ENCODE measurements at regions not wholly inside any gene's neighbourhood (a gene's known extent, or its start where the extent isn't known, plus 50 kb on each side); places are given as distances from the start of the nearest gene placed in this dataset.

GRCh38 chr4:3836406-3836755, 70.2 kb downstream of the ADRA2C start:
- Histone ChIP-seq H3K9me2 (replicated peaks; ENCODE audit: insufficient read depth) (no peaks in the 10 kb centered on the region), H4K20me1 (ENCODE audit: insufficient read depth, poor library complexity, severe bottlenecking) (no peaks in the 10 kb centered on the region), H3K27me3 (peaks cover 5% of the 10 kb centered on the region), H2AFZ (no peak overlapping the region), H3K9me3 (ENCODE audit: low read depth) (no peaks in the 10 kb centered on the region), H3K36me3 (replicated peaks; ENCODE audit: insufficient read depth, low read depth) (no peaks in the 10 kb centered on the region), H3K27ac (no peak overlapping the region), H3K79me2 (no peaks in the 10 kb centered on the region), H3K4me1 (ENCODE audit: insufficient read depth) (no peaks in the 10 kb centered on the region), H3K4me3 (no peak overlapping the region), H3K4me2 (no peak overlapping the region)
- no peak for DNase-seq (ENCODE audit: low spot score)
- 52% methylated on average over 9 of the region's 10 CpGs for WGBS (ENCODE audit: low lambda C conversion rate, missing lambda C conversion rate)
- TF ChIP-seq EZH2phosphoT487 (IDR thresholded peaks at IDR 0.05; ENCODE audit: low read depth, severe bottlenecking, unreplicated experiment) (no peak), EZH2 (IDR thresholded peaks at IDR 0.05; ENCODE audit: borderline replicate concordance) (no peak), CTCF (IDR thresholded peaks at IDR 0.05; ENCODE audit: poor library complexity) (no peak)

DNA sequence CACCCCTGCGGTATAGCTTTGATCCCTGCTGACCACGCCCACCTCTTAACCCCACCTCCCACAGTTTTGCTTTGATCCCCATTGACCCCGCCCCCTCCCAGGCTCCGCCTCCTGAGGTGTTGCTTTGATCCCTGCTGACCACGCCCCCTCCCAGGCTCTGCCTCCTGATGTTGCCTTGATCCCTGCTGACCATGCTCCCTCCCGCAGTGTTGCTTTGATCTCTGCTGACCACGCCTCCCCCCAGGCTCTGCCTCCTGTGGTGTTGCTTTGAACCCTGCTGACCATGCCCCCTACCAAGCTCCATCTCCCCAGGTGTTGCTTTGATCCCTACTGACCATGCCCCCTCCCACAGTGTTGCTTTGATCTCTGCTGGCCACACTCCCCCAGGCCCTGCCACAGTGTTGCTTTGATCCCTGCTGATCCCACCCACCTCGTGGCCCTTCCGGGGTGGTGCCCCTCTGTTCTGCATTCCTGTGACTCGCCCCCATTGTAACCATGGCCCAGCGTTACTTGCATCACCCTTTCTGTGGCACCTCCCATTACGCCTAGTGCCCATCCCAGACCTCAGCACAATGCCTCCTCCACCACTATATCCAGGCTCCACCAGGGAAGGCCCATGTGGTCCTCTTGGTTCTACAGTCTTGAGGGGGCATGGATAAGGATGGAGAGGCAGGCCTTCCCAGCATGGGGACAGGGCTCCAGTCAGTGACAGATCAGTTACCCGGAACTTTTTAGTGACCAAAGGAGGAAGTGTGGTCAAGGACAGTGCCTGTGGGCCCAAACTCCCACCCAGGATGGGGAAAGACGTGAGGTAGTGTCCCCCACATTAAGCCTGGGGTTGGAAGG, 70.8 kb downstream of the ADRA2C start:
- TF ChIP-seq EZH2phosphoT487 (IDR thresholded peaks at IDR 0.05; ENCODE audit: low read depth, severe bottlenecking, unreplicated experiment) (no peak), EZH2 (IDR thresholded peaks at IDR 0.05; ENCODE audit: borderline replicate concordance) (no peak), CTCF (IDR thresholded peaks at IDR 0.05; ENCODE audit: poor library complexity) (no peak)
- H3K4me1 ChIP-seq (ENCODE audit: insufficient read depth), result no peaks in the 10 kb centered on the region
- H3K4me2 ChIP-seq, result no peak overlapping the region
- H2AFZ ChIP-seq, result no peak overlapping the region
- no peaks in the 10 kb centered on the region for H3K9me2 ChIP-seq (replicated peaks; ENCODE audit: insufficient read depth)
- no peaks in the 10 kb centered on the region for H3K79me2 ChIP-seq
- no peak overlapping the region for H3K4me3 ChIP-seq
- H4K20me1 ChIP-seq (ENCODE audit: insufficient read depth, poor library complexity, severe bottlenecking), result no peaks in the 10 kb centered on the region
- DNase-seq (ENCODE audit: low spot score), result no peak
- H3K27me3 ChIP-seq, result peaks cover 5% of the 10 kb centered on the region
- no peak overlapping the region for H3K27ac ChIP-seq
- H3K9me3 ChIP-seq (ENCODE audit: low read depth), result no peaks in the 10 kb centered on the region
- WGBS (ENCODE audit: low lambda C conversion rate, missing lambda C conversion rate), result 69% methylated on average over 14 of the region's 14 CpGs
- no peaks in the 10 kb centered on the region for H3K36me3 ChIP-seq (replicated peaks; ENCODE audit: insufficient read depth, low read depth)

DNA sequence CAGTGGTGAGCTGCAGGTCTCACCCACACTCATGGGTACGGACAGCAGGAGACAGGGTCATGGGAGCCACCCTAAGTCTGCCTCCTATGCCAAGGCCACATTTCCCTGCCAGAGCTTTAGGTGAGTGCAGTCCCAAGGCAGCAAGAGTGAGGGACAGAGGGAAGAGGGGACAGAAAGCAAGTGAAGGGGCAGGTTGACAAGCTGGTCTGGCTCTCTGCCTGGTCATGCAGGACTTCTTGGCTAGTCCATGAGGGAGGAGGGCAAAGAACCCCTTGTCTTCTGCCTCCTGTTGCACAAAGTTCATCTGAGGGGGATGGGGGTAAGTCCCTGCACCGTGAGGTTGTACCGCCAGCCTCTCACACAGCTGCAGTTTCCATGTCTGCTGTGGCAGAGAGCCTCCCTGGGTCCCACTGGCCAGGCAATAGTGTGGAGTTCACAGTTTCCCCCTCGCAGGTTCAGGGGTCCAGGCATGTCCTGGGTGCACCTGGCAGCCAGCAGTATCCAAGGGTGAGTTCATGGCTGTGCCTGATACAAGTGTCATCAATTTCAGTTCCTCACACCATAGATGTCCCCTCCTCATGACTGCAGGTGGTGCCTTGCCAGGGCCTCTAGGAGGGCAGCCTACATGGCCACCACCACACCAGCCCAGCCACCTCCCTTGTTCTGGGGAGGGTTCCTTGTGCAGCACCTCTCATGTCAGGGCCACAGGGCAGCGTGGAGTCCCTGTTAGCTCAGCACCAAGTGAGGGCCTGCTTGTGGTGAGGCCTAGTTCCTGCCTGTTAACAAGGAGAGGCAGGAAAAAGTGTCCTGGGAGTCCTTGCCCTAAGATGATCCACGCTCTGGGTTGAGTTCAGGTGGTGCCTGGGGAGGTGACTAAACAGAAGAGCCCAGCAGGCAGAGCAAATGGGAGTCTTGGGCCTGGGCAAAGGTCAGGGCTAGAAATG, 72.5 kb downstream of the ADRA2C start:
- no peak overlapping the region for H3K4me2 ChIP-seq
- no peaks in the 10 kb centered on the region for H3K9me2 ChIP-seq (replicated peaks; ENCODE audit: insufficient read depth)
- H3K27ac ChIP-seq, result no peak overlapping the region
- no peak for TF ChIP-seq EZH2phosphoT487 (IDR thresholded peaks at IDR 0.05; ENCODE audit: low read depth, severe bottlenecking, unreplicated experiment)
- no peak for TF ChIP-seq CTCF (IDR thresholded peaks at IDR 0.05; ENCODE audit: poor library complexity)
- no peak for TF ChIP-seq EZH2 (IDR thresholded peaks at IDR 0.05; ENCODE audit: borderline replicate concordance)
- H2AFZ ChIP-seq, result no peak overlapping the region
- H3K9me3 ChIP-seq (ENCODE audit: low read depth), result no peaks in the 10 kb centered on the region
- no peaks in the 10 kb centered on the region for H4K20me1 ChIP-seq (ENCODE audit: insufficient read depth, poor library complexity, severe bottlenecking)
- 94% methylated on average over 6 of the region's 6 CpGs for WGBS (ENCODE audit: low lambda C conversion rate, missing lambda C conversion rate)
- no peaks in the 10 kb centered on the region for H3K4me1 ChIP-seq (ENCODE audit: insufficient read depth)
- H3K79me2 ChIP-seq, result no peaks in the 10 kb centered on the region
- H3K36me3 ChIP-seq (replicated peaks; ENCODE audit: insufficient read depth, low read depth), result no peaks in the 10 kb centered on the region
- no peak overlapping the region for H3K4me3 ChIP-seq
- no peak for DNase-seq (ENCODE audit: low spot score)
- peaks cover 11% of the 10 kb centered on the region for H3K27me3 ChIP-seq

Data from hepatocyte (in vitro differentiated cells).